DND-41 (cell line): ENCODE measurements at regions not wholly inside any gene's neighbourhood (a gene's known extent, or its start where the extent isn't known, plus 50 kb on each side); places are given as distances from the start of the nearest gene placed in this dataset.

Source experiments
- ATAC-seq: fragments of 200-7000 bp; cut with Tn5 transposase; 3 replicates; pipeline ENCODE4 v1.9.1; 2021; ENCODE audit warnings: low read depth; ENCODE audit not compliant: insufficient read depth
- DNase-seq: peaks from one replicate; pipeline ENCODE4 v3.0.0-alpha.2; 2020
- H2AFZ ChIP-seq: 2 replicates; pipeline ENCODE4 v1.6.0; 2012; ENCODE audit warnings: low read depth, low read length
- H3K27ac ChIP-seq: 2 replicates; pipeline ENCODE4 v1.5.1; 2012; ENCODE audit warnings: low read length, inconsistent platforms
- H3K27me3 ChIP-seq: fragments of 200-600 bp; sonication (generic); 2 replicates; pipeline ENCODE4 v1.6.0; 2012; ENCODE audit warnings: low read length, mild to moderate bottlenecking, inconsistent platforms; ENCODE audit not compliant: insufficient read depth, poor library complexity
- H3K36me3 ChIP-seq: 2 replicates; pipeline ENCODE4 v1.5.1; 2012; ENCODE audit warnings: low read length, inconsistent platforms; ENCODE audit not compliant: insufficient read depth
- H3K4me1 ChIP-seq: 2 replicates; pipeline ENCODE4 v1.5.1; 2012; ENCODE audit warnings: mild to moderate bottlenecking, low read length; ENCODE audit not compliant: insufficient read depth
- H3K4me2 ChIP-seq: 2 replicates; pipeline ENCODE4 v1.6.0; 2012; ENCODE audit warnings: mild to moderate bottlenecking, moderate library complexity, low read length, inconsistent platforms; ENCODE audit not compliant: insufficient read depth
- H3K4me3 ChIP-seq, 2 experiments: fragments of 200-600 bp in 1 of 2; shearing (Covaris generic) in 1 of 2; 2 replicates each; pipeline ENCODE4 v1.5.1; 2012 to 2016; ENCODE audit warnings: inconsistent platforms in 2 of 2, low read length in 2 of 2, mild to moderate bottlenecking in 2 of 2, low read depth in 1 of 2, moderate library complexity in 1 of 2
- H3K79me2 ChIP-seq: 2 replicates; pipeline ENCODE4 v1.6.0; 2012; ENCODE audit warnings: low read length, inconsistent platforms; ENCODE audit not compliant: insufficient read depth
- H3K9ac ChIP-seq: 2 replicates; pipeline ENCODE4 v1.6.0; 2012; ENCODE audit warnings: low read depth, mild to moderate bottlenecking, inconsistent platforms, low read length, moderate library complexity
- H3K9me3 ChIP-seq: 2 replicates; pipeline ENCODE4 v1.5.1; 2012; ENCODE audit warnings: low read length, moderate library complexity, mild to moderate bottlenecking, inconsistent platforms; ENCODE audit not compliant: insufficient read depth, severe bottlenecking
- H4K20me1 ChIP-seq: 2 replicates; pipeline ENCODE4 v1.6.0; 2012; ENCODE audit warnings: low read length; ENCODE audit not compliant: insufficient read depth
- EZH2 ChIP-seq: IDR thresholded peaks from 3 replicates; pipeline ENCODE4 v1.6.1; 2012; ENCODE audit warnings: borderline replicate concordance, low read depth, mild to moderate bottlenecking, moderate library complexity, low read length, inconsistent platforms; ENCODE audit not compliant: severe bottlenecking
- TF ChIP-seq, protein P1 (sequence below): IDR thresholded peaks from 2 replicates; pipeline ENCODE4 v1.5.1; 2012; ENCODE audit warnings: borderline replicate concordance, low read length, moderate library complexity, mild to moderate bottlenecking; ENCODE audit not compliant: poor library complexity, severe bottlenecking; ENCODE audit errors: extremely low read depth

DNA sequence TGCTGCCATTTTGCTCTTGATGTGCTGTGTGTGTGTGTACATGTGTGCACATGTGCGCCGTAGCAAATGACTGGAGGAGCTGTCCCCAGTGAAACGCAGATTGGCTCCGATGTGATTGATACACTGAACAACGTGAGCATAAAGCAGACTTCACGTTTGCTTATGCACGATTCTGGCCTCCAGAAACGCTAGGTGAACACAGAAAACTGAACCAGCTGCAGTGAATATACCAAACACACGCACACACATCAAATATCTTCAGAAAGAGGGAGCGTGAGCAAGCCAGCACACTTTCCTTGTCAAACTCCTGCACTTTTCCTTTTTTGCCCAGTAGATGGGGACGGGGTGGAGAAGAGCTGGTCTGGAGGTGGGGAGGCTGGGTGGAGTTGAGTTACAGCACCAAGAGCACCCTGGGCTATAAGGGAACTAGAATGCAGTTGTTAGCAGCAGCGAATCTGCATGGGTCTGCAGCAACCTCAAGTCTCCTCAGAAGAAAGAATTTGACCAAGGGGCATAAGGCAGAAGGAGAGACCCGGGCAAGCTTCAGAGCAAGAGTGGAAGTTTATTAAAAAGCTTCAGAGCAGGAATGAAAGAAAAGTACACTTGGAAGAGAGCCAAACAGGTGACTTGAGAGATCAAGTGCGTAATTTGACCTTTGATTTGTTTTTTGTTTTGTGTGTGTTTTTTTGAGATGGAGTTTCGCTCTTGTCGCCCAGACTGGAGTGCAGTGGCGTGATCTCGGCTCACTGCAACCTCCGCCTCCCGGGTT is 77.8 kb upstream of the CADM1 start:
- Histone ChIP-seq H4K20me1 (no peaks in the 10 kb centered on the region), H3K4me3 (no peak overlapping the region), H3K36me3 (no peaks in the 10 kb centered on the region), H3K9me3 (no peaks in the 10 kb centered on the region), H3K4me2 (no peak overlapping the region), H3K79me2 (no peaks in the 10 kb centered on the region), H3K4me1 (no peaks in the 10 kb centered on the region), H2AFZ (no peak overlapping the region), H3K9ac (no peak overlapping the region), H3K27me3 (peaks cover 4% of the 10 kb centered on the region), H3K27ac (no peak overlapping the region)
- DNase-seq = no peak
- no peak for ATAC-seq
- TF ChIP-seq EZH2 = no peak
- TF ChIP-seq, protein P1, sequence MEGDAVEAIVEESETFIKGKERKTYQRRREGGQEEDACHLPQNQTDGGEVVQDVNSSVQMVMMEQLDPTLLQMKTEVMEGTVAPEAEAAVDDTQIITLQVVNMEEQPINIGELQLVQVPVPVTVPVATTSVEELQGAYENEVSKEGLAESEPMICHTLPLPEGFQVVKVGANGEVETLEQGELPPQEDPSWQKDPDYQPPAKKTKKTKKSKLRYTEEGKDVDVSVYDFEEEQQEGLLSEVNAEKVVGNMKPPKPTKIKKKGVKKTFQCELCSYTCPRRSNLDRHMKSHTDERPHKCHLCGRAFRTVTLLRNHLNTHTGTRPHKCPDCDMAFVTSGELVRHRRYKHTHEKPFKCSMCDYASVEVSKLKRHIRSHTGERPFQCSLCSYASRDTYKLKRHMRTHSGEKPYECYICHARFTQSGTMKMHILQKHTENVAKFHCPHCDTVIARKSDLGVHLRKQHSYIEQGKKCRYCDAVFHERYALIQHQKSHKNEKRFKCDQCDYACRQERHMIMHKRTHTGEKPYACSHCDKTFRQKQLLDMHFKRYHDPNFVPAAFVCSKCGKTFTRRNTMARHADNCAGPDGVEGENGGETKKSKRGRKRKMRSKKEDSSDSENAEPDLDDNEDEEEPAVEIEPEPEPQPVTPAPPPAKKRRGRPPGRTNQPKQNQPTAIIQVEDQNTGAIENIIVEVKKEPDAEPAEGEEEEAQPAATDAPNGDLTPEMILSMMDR = no peak

DNA sequence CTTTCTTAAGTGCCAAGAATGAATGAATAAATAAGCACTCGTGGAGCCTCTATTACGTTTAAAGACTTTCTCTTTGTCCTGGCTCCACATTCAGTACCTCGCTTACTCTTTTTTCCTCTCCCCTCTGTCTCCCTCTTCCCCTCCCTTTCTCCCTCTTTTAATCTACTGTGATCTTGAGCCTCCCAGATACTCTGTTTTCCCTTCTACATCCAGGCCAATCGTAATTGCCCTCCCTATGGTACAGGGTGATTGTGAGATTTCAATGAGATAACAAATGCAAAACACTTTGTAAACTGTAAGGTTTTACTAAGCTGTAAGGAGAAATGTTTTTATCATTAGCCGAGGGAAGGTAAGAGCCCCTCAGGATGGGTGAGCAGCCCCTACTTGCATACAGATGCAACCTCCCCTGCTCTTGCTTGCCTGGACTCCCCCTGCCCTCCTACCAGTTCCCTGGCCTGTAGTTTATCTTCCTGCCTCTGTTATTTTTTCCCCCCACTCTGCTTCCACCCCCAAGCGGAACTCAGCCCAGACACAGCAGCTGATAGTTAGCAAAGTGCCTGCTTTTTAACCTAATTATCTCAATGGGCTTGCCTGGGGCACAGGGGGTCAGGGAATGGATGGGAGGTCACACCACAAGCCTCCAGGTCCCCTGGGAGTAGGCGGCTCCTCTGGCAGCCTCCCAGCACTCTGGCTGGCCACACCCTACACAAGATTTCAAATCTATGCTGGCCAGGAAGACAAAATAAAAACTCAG is 76.9 kb upstream of the CADM1 start:
- Histone ChIP-seq H2AFZ (no peak overlapping the region), H4K20me1 (no peaks in the 10 kb centered on the region), H3K79me2 (no peaks in the 10 kb centered on the region), H3K9ac (no peak overlapping the region), H3K9me3 (no peaks in the 10 kb centered on the region), H3K4me2 (no peak overlapping the region), H3K4me1 (no peaks in the 10 kb centered on the region), H3K27ac (no peak overlapping the region), H3K27me3 (peaks cover 4% of the 10 kb centered on the region), H3K36me3 (no peaks in the 10 kb centered on the region), H3K4me3 (no peak overlapping the region)
- no peak for TF ChIP-seq EZH2
- TF ChIP-seq, protein P1 = no peak
- ATAC-seq = no peak
- no peak for DNase-seq

DNA sequence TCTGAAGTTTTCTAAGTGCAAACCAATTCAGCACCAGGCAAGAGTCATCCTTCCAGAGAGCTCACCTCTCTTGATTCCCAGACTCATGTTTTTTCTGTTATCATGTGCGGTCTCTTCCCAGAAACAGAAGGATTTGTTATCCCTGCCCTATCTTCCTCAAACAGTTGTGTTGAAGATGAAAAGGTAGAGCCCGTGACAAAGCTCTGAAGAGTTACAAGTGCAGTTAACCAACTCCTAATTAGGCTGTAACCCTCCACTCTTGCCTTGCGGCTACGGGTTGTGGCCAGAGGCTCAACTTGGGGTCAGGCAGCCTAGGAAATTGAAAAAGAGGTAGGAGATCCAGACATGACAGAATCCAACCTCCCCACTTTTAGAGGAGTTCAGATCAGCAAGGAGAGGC is 76.2 kb upstream of the CADM1 start:
- no peaks in the 10 kb centered on the region for H3K9me3 ChIP-seq
- H4K20me1 ChIP-seq = no peaks in the 10 kb centered on the region
- no peak overlapping the region for H3K9ac ChIP-seq
- H3K4me2 ChIP-seq = no peak overlapping the region
- TF ChIP-seq, protein P1 = no peak
- TF ChIP-seq EZH2 = no peak
- no peak overlapping the region for H3K4me3 ChIP-seq
- H3K79me2 ChIP-seq = no peaks in the 10 kb centered on the region
- H3K4me1 ChIP-seq = no peaks in the 10 kb centered on the region
- no peak overlapping the region for H2AFZ ChIP-seq
- DNase-seq = no peak
- H3K27ac ChIP-seq = no peak overlapping the region
- peaks cover 6% of the 10 kb centered on the region for H3K27me3 ChIP-seq
- ATAC-seq = no peak
- H3K36me3 ChIP-seq = no peaks in the 10 kb centered on the region
